Heart right ventricle (tissue), 16 donors: ENCODE measurements at regions not wholly inside any gene's neighbourhood (a gene's known extent, or its start where the extent isn't known, plus 50 kb on each side); places are given as distances from the start of the nearest gene placed in this dataset.

Experiments used
- ATAC-seq, 8 donors: fragments of 200-7000 bp; cut with Tn5 transposase; one replicate each; pipeline ENCODE4 v1.9.1; 2020; ENCODE audit warnings: mild to moderate bottlenecking in 8 of 8, moderate library complexity in 8 of 8, moderate number of reproducible peaks in 1 of 8
- DNase-seq, 2 donors: peaks; one replicate each; pipeline ENCODE4 v3.0.0-alpha.2; 2020
- H3K27ac ChIP-seq, 10 donors: fragments of 200-600 bp; sonication (generic) in 2 of 10; one replicate each; pipeline versions ENCODE4 v1.5.0 to v1.8.0; 2020 to 2022; ENCODE audit warnings: mild to moderate bottlenecking in 3 of 10
- H3K27me3 ChIP-seq, 7 donors: fragments of 200-600 bp; one replicate each; pipeline ENCODE4 v1.8.0; 2021 to 2022; ENCODE audit warnings: mild to moderate bottlenecking in 2 of 7
- H3K36me3 ChIP-seq, 9 donors: fragments of 200-600 bp; sonication (generic) in 1 of 9; one replicate each; pipeline versions ENCODE4 v1.5.0 to v1.8.0; 2020 to 2022; ENCODE audit warnings: mild to moderate bottlenecking in 2 of 9
- H3K4me1 ChIP-seq, 9 donors: fragments of 200-600 bp; sonication (generic) in 1 of 9; one replicate each; pipeline versions ENCODE4 v1.5.0 to v1.8.0; 2020 to 2022; ENCODE audit warnings: mild to moderate bottlenecking in 4 of 9
- H3K4me3 ChIP-seq, 10 donors: fragments of 200-600 bp; sonication (generic) in 2 of 10; one replicate each; pipeline versions ENCODE4 v1.5.0 to v1.8.0; 2020 to 2022; ENCODE audit warnings: mild to moderate bottlenecking in 7 of 10, moderate library complexity in 2 of 10
- H3K9me3 ChIP-seq, 11 donors: fragments of 200-600 bp in 10 of 11; sonication (generic) in 2 of 11; one replicate each; pipeline versions ENCODE4 v1.5.0 to v1.8.0; 2013 to 2022; ENCODE audit warnings: mild to moderate bottlenecking in 2 of 11, control low read depth in 1 of 11, moderate library complexity in 1 of 11
- WGBS, 2 donors: extraction: QIAGEN DNeasy Blood & Tissue Kit; methylation state at CpG; one replicate each; pipeline ENCODE4 v1.1.7; 2013; ENCODE audit warnings: inconsistent platforms in 1 of 2; 5-methylcytosine and 5-hydroxymethylcytosine counted together
- intact Hi-C, 10 donors: fragments of 100-400 bp; cut with DNase I; formaldehyde crosslinking; loops; one replicate each; pipeline versions ENCODE4 v1.11.1 to v1.14.2; 2022
- TF ChIP-seq, protein P1 (sequence below), 9 donors: fragments of 200-600 bp; sonication (generic) in 2 of 9; IDR thresholded peaks; one replicate each; pipeline versions ENCODE4 v1.5.0 to v1.8.0; 2021 to 2022; ENCODE audit warnings: antibody characterized with exemption in 9 of 9, mild to moderate bottlenecking in 5 of 9, moderate library complexity in 1 of 9
- donor health status: Arrhythmogenic right ventricular cardiomyopathy.
- donor health status: ischemic (EF 13 %, LVEDD 7.1; RV severe dilation, severe dysfunction).
- donor health status: healthy with polysubstance abuse.
- donor health status: DM: no; HTN: yes; CAD: no.
- donor health status: DM: no; HTN: no; CAD: no.
- donor health status: ischemic (EF 25% LVEDD 6.9; RV normal size, moderate dysfunction).
- donor health status: ischemic (EF 25% LVEDD 5.7; RV mildly dilated, moderate dysfunction).
- donor health status: healthy.
- donor health status: DM: yes; HTN: yes; CAD: no.
- donor health status: Ischemic cardiomyopathy.
- donor health status: ischemic (EF 35%, LVEDD 5.7; RV mildly dilated, moderate dysfunction).
- donor health status: nonischemic (EF 11% LVEDD 7.7; RV severe dilation, severe dysfunction).
- donor health status: DM: yes; HTN: yes; CAD: no.
- donor health status: PGD.
- donor health status: ischemic (EF 29% LVEDD 5.4; RV normal size, mild dysfunction).
- donor health status: nonischemic (EF 23%, LVEDD 6.1; RV moderate dilation, normal function).

DNA sequence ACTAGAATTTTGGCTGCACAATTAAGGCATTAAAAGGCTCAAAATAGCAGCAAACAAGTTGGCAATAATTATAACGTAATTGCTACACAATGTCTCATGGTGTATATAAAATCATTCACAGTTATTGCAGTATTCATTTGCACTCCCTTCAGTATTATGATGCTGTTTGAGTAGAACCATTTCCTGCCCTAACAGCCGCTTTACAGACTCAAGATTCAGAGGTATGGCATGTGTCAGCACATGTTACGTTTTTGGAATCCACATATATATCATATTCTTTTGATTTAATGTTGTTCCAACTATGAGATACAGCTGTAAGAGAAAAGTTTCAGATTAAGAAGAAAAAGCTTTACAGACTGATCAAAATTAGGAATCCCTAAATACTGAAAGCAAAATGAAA, 56.3 kb upstream of the NCKAP5 start:
- H3K27me3 ChIP-seq: no peaks in the 10 kb centered on the region
- no peaks in the 10 kb centered on the region for H3K4me1 ChIP-seq
- no peak overlapping the region for H3K4me3 ChIP-seq
- DNase-seq: no peak
- no peaks in the 10 kb centered on the region for H3K36me3 ChIP-seq
- intact Hi-C loops: no loop called here
- no peak for ATAC-seq
- TF ChIP-seq, protein P1, sequence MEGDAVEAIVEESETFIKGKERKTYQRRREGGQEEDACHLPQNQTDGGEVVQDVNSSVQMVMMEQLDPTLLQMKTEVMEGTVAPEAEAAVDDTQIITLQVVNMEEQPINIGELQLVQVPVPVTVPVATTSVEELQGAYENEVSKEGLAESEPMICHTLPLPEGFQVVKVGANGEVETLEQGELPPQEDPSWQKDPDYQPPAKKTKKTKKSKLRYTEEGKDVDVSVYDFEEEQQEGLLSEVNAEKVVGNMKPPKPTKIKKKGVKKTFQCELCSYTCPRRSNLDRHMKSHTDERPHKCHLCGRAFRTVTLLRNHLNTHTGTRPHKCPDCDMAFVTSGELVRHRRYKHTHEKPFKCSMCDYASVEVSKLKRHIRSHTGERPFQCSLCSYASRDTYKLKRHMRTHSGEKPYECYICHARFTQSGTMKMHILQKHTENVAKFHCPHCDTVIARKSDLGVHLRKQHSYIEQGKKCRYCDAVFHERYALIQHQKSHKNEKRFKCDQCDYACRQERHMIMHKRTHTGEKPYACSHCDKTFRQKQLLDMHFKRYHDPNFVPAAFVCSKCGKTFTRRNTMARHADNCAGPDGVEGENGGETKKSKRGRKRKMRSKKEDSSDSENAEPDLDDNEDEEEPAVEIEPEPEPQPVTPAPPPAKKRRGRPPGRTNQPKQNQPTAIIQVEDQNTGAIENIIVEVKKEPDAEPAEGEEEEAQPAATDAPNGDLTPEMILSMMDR (IDR thresholded peaks at IDR 0.05): no peak
- peaks cover 0 to 29% (median 0%) of the 10 kb centered on the region in 11 donors for H3K9me3 ChIP-seq
- WGBS, 2 donors: 85 to 89% methylated on average over 3 of the region's 3 CpGs
- no peak overlapping the region for H3K27ac ChIP-seq

GRCh38 chr2:133627741-133628140, 59.5 kb upstream of the NCKAP5 start:
- Histone ChIP-seq H3K4me1 (no peaks in the 10 kb centered on the region), H3K36me3 (no peaks in the 10 kb centered on the region), H3K9me3 (peaks cover 0 to 25% (median 0%) of the 10 kb centered on the region in 11 donors), H3K27ac (no peak overlapping the region), H3K4me3 (no peak overlapping the region), H3K27me3 (no peaks in the 10 kb centered on the region)
- ATAC-seq: no peak
- TF ChIP-seq, protein P1 (IDR thresholded peaks at IDR 0.05): no peak
- DNase-seq: no peak
- 73 to 83% methylated on average over 1 of the region's 1 CpG for WGBS, 2 donors
- intact Hi-C loops: no loop called here

DNA sequence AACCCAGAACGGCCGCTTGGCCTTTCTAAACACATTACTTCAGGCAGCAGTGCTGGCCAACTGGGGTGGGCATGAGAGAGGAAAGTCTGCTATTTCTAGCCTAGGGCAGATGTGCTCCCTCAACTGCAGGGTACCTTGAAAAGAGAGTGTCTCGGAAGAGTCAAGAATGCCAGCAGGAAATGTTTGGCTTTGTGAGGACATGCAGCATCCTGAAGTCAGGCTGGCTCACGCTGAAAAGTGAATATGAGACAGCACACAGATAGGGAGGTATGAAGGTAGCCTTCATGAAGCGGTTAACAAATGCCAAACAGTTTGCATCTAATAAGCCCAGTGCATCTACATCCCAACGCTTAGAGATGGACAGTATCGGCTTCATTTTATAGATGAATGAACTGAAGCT, 65.0 kb upstream of the NCKAP5 start:
- H3K4me3 ChIP-seq: no peak overlapping the region
- H3K9me3 ChIP-seq: peaks cover 0 to 15% (median 0%) of the 10 kb centered on the region in 11 donors
- TF ChIP-seq, protein P1 (IDR thresholded peaks at IDR 0.05): no peak
- no peaks in the 10 kb centered on the region for H3K36me3 ChIP-seq
- no peak overlapping the region for H3K27ac ChIP-seq
- intact Hi-C loops: no loop called here
- H3K4me1 ChIP-seq: peaks cover 0 to 12% (median 4%) of the 10 kb centered on the region in 9 donors
- 70 to 81% methylated on average over 7 of the region's 7 CpGs for WGBS, 2 donors
- ATAC-seq: peak in 2 of 8 donors; percentile 18 to 38
- no peaks in the 10 kb centered on the region for H3K27me3 ChIP-seq
- no peak for DNase-seq

GRCh38 chr2:133633881-133634409, 65.7 kb upstream of the NCKAP5 start:
- intact Hi-C loops: no loop called here
- Histone ChIP-seq H3K36me3 (no peaks in the 10 kb centered on the region), H3K27me3 (no peaks in the 10 kb centered on the region), H3K4me1 (peaks cover 0 to 12% (median 4%) of the 10 kb centered on the region in 9 donors), H3K9me3 (peaks cover 0 to 8% (median 0%) of the 10 kb centered on the region in 11 donors), H3K27ac (peak overlapping the region in 1 of 10 donors; percentile 37), H3K4me3 (peak overlapping the region in 7 of 10 donors; percentile 3 to 29 (median 11))
- WGBS, 2 donors: 27 to 36% methylated on average over 8 of the region's 8 CpGs
- TF ChIP-seq, protein P1 (IDR thresholded peaks at IDR 0.05): no peak
- ATAC-seq: peak in 6 of 8 donors; percentile 58 to 90 (median 68)
- DNase-seq: no peak
